Muscle layer of colon (tissue), 2 donors: ENCODE measurements at regions not wholly inside any gene's neighbourhood (a gene's known extent, or its start where the extent isn't known, plus 50 kb on each side); places are given as distances from the start of the nearest gene placed in this dataset.
"Not testable (repeated sequence)": the region's sequence is repeated elsewhere in the genome, so short reads cannot be mapped to it uniquely, and the experiment has no call there.

Experiments
- H3K27ac ChIP-seq: one replicate; pipeline ENCODE4 v1.7.0; 2013; ENCODE audit warnings: low read depth, mild to moderate bottlenecking, low read length, moderate library complexity
- H3K27me3 ChIP-seq, 2 donors: one replicate each; pipeline ENCODE4 v1.7.0; 2013; ENCODE audit warnings: low read length in 2 of 2, mild to moderate bottlenecking in 2 of 2; ENCODE audit not compliant: insufficient read depth in 2 of 2, control insufficient read depth in 1 of 2
- H3K36me3 ChIP-seq: one replicate; pipeline ENCODE4 v1.7.0; 2013; ENCODE audit warnings: mild to moderate bottlenecking, low read length; ENCODE audit not compliant: insufficient read depth
- H3K4me1 ChIP-seq: one replicate; pipeline ENCODE4 v1.7.0; 2013; ENCODE audit warnings: mild to moderate bottlenecking, low read length; ENCODE audit not compliant: insufficient read depth
- H3K4me3 ChIP-seq, 2 donors: one replicate each; pipeline ENCODE4 v1.7.0; 2013; ENCODE audit warnings: low read length in 2 of 2, low read depth in 1 of 2, mild to moderate bottlenecking in 1 of 2, moderate library complexity in 1 of 2
- H3K9ac ChIP-seq: one replicate; pipeline ENCODE4 v1.7.0; 2013; ENCODE audit warnings: low read length
- H3K9me3 ChIP-seq: one replicate; pipeline ENCODE4 v1.7.0; 2013; ENCODE audit warnings: mild to moderate bottlenecking, low read length
- donor health status: abdominal sarcoma.
- donor health status: Adenocarcinoma of cecum.

GRCh38 chr6:102832021-102832420 lies 1438.5 kb downstream of the GRIK2 start:
- Histone ChIP-seq H3K36me3 (no peaks in the 10 kb centered on the region), H3K27me3 (no peaks in the 10 kb centered on the region)

GRCh38 chr6:102820098-102820497 lies 1426.6 kb downstream of the GRIK2 start:
- Histone ChIP-seq H3K27ac (no peak overlapping the region), H3K4me3 (no peak overlapping the region), H3K9me3 (no peaks in the 10 kb centered on the region), H3K9ac (no peak overlapping the region), H3K4me1 (no peaks in the 10 kb centered on the region), H3K36me3 (no peaks in the 10 kb centered on the region), H3K27me3 (no peaks in the 10 kb centered on the region)

More at GRCh38 chr6:102832021-102832420, 1438.5 kb downstream of the GRIK2 start:
- no peak overlapping the region for H3K4me3 ChIP-seq
- no peaks in the 10 kb centered on the region for H3K9me3 ChIP-seq
- H3K4me1 ChIP-seq, result no peaks in the 10 kb centered on the region
- H3K27ac ChIP-seq, result no peak overlapping the region
- no peak overlapping the region for H3K9ac ChIP-seq

DNA sequence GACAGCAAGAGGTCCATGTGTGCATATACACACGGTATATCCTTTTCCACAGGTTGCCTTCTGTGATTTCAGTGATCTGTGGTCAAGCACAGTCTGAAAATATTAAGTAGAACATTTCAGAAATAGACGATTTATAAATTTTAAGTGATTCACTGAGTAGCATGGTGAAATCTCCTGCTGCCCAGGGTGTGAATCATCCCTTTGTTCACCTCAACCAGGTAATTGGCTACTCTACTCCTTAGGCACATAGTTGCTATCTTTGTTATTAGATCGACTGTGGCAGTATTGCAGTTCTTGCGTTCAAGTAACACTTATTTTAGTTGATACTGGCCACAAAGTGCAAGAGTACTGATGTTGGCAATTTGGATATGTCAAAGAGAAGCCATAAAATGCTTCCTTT lies 1421.7 kb downstream of the GRIK2 start:
- Histone ChIP-seq H3K36me3 (no peaks in the 10 kb centered on the region), H3K4me1 (no peaks in the 10 kb centered on the region), H3K4me3 (no peak overlapping the region), H3K27ac (no peak overlapping the region), H3K27me3 (no peaks in the 10 kb centered on the region), H3K9me3 (no peaks in the 10 kb centered on the region), H3K9ac (no peak overlapping the region)

- Histone ChIP-seq H3K4me3 (no peak overlapping the region), H3K9me3 (no peaks in the 10 kb centered on the region), H3K36me3 (no peaks in the 10 kb centered on the region), H3K27me3 (no peaks in the 10 kb centered on the region), H3K4me1 (no peaks in the 10 kb centered on the region), H3K27ac (no peak overlapping the region), H3K9ac (no peak overlapping the region)
These were observed 1420.2 kb downstream of the GRIK2 start for GRCh38 chr6:102813489-102814275.

GRCh38 chr6:102812242-102812641 lies 1418.7 kb downstream of the GRIK2 start:
- Histone ChIP-seq H3K4me3 (no peak overlapping the region), H3K9me3 (no peaks in the 10 kb centered on the region), H3K27me3 (no peaks in the 10 kb centered on the region), H3K4me1 (no peaks in the 10 kb centered on the region), H3K9ac (no peak overlapping the region), H3K27ac (no peak overlapping the region), H3K36me3 (no peaks in the 10 kb centered on the region)

DNA sequence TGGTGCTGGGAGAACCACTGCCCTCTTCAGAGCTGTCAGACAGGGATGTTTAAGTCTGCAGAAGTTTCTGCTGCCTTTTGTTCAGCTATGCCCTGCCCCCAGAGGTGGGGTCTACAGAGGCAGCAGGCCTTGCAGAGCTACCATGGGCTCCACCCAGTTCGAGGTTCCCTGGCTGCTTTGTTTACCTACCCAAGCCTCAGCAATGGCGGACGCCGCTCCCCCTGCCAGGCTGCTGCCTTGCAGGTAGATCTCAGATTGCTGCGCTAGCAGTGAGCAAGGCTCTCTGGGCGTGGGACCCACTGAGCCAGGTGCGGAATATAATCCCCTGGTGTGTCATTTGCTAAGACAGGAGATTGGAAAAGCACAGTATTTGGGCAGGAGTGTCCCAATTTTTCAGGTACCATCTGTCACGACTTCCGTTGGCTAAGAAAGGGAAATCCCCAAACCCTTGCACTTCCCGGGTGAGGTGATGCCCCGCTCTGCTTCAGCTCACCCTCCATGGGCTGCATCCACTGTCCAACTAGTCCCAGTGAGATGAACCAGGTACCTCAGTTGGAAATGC lies 1415.5 kb downstream of the GRIK2 start:
- H3K27me3 ChIP-seq, H3K27ac ChIP-seq, H3K9ac ChIP-seq, H3K9me3 ChIP-seq, H3K4me1 ChIP-seq, H3K4me3 ChIP-seq, H3K36me3 ChIP-seq: not testable (repeated sequence)

DNA sequence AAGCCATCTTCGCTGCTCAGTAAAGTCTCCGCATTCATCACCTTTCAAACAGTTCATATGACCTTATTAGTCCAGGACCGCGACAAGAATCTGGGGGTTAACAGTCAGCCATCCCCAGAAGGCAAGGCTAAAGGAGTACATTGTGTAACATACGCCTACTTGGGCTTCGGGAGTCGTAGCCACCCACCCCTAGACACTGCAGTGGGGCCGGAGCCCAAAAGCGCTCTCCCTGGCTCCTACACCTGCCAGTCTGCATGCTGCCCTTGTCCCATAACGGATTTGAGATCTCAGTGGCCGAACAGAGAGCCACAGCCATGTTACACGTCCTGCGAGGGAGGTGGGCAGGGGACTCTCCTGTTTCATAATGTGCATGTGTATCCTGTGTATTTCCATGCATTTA lies 1405.5 kb downstream of the GRIK2 start:
- Histone ChIP-seq H3K9ac (no peak overlapping the region), H3K27ac (no peak overlapping the region), H3K9me3 (no peaks in the 10 kb centered on the region), H3K36me3 (no peaks in the 10 kb centered on the region), H3K4me1 (no peaks in the 10 kb centered on the region), H3K27me3 (no peaks in the 10 kb centered on the region), H3K4me3 (no peak overlapping the region)

- no peak overlapping the region for H3K27ac ChIP-seq
- no peaks in the 10 kb centered on the region for H3K9me3 ChIP-seq
- H3K36me3 ChIP-seq, result no peaks in the 10 kb centered on the region
- no peaks in the 10 kb centered on the region for H3K27me3 ChIP-seq
- no peak overlapping the region for H3K9ac ChIP-seq
- no peaks in the 10 kb centered on the region for H3K4me1 ChIP-seq
- no peak overlapping the region for H3K4me3 ChIP-seq
These were observed 1405.1 kb downstream of the GRIK2 start for GRCh38 chr6:102798636-102799035.

DNA sequence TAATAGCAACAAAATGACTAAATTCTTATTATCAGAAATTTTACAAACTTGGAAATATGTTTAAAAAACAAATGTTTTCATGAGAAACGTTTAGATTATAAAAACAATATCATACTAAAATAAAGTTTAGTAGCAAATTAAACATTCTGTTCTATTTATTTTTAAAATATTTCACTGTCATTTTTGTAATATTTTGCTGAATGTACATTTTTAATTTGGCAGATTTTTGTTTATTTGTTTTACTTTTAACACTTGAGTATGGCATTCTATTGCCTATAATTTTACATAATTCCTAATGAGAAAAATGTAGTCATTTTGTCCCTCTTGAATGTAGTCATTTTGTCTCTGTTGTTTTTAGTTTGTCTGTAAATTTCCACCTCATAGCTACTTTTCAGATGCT lies 1400.2 kb downstream of the GRIK2 start:
- H3K9me3 ChIP-seq, result no peaks in the 10 kb centered on the region
- no peak overlapping the region for H3K9ac ChIP-seq
- no peaks in the 10 kb centered on the region for H3K4me1 ChIP-seq
- no peaks in the 10 kb centered on the region for H3K27me3 ChIP-seq
- H3K27ac ChIP-seq, result no peak overlapping the region
- H3K4me3 ChIP-seq, result no peak overlapping the region
- no peaks in the 10 kb centered on the region for H3K36me3 ChIP-seq

GRCh38 chr6:102774326-102774725 lies 1380.8 kb downstream of the GRIK2 start:
- H3K4me1 ChIP-seq, result no peaks in the 10 kb centered on the region
- no peaks in the 10 kb centered on the region for H3K27me3 ChIP-seq
- H3K36me3 ChIP-seq, result no peaks in the 10 kb centered on the region
- H3K27ac ChIP-seq, result no peak overlapping the region
- no peaks in the 10 kb centered on the region for H3K9me3 ChIP-seq
- H3K9ac ChIP-seq, result no peak overlapping the region
- no peak overlapping the region for H3K4me3 ChIP-seq

DNA sequence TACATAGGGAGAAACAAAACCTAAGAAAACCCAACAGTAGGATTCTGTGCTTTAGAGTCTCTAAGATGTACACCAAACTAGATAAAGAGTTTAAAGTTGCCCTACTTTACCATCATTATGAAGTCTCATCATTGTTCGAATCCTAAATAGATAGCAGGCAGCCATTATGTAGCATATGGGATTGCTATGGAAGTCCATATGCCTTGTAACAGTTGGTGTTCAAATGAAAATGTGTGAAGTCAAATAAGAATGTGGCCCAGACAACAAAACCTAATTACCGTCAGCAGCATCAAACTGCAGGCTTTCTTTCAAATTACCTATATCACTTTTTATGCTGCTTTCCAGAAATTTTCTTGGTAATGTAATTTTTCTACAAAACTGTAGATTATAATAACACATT lies 1380.1 kb downstream of the GRIK2 start:
- H3K27me3 ChIP-seq, result no peaks in the 10 kb centered on the region
- H3K27ac ChIP-seq, result no peak overlapping the region
- H3K9me3 ChIP-seq, result no peaks in the 10 kb centered on the region
- H3K36me3 ChIP-seq, result no peaks in the 10 kb centered on the region
- H3K4me1 ChIP-seq, result no peaks in the 10 kb centered on the region
- H3K9ac ChIP-seq, result no peak overlapping the region
- no peak overlapping the region for H3K4me3 ChIP-seq

GRCh38 chr6:102766963-102767362 lies 1373.5 kb downstream of the GRIK2 start:
- Histone ChIP-seq H3K4me3 (no peak overlapping the region), H3K9ac (no peak overlapping the region), H3K4me1 (no peaks in the 10 kb centered on the region), H3K27ac (no peak overlapping the region), H3K9me3 (no peaks in the 10 kb centered on the region), H3K27me3 (no peaks in the 10 kb centered on the region), H3K36me3 (no peaks in the 10 kb centered on the region)
